Common myeloid progenitor, CD34-positive (primary cell): ENCODE measurements at regions not wholly inside any gene's neighbourhood (a gene's known extent, or its start where the extent isn't known, plus 50 kb on each side); places are given as distances from the start of the nearest gene placed in this dataset.
A peak's percentile ranks its signal among the peaks of the same experiment; 100 is the strongest.

Experiments
- CTCF ChIA-PET: fragments of 350-600 bp; sonication (Branson Sonifier 250); formaldehyde crosslinking; loops from one replicate; lab custom pipeline; 2021; ENCODE audit warnings: antibody characterized with exemption; lab: Charles Lee
- POLR2A ChIA-PET: fragments of 350-600 bp; sonication (Branson Sonifier 250); formaldehyde crosslinking; loops from one replicate; lab custom pipeline; 2021; ENCODE audit warnings: antibody characterized with exemption; lab: Charles Lee
- DNase-seq, 3 donors: peaks; one replicate each; pipeline versions ENCODE4 v3.0.0 to v3.0.0-alpha.2; 2013
- H3K27ac ChIP-seq, 2 experiments: 1 replicate in 1 of 2; 2 replicates in 1 of 2; pipeline ENCODE4 v1.7.0; 2013; ENCODE audit warnings: inconsistent platforms in 2 of 2, low read length in 2 of 2, mild to moderate bottlenecking in 2 of 2, low read depth in 1 of 2, moderate library complexity in 1 of 2; ENCODE audit not compliant: severe bottlenecking in 2 of 2, insufficient read depth in 1 of 2, poor library complexity in 1 of 2
- H3K27me3 ChIP-seq, 5 experiments: replicated peaks in 2 of 5; 1 replicate in 3 of 5; 2 replicates in 2 of 5; pipeline versions ENCODE4 v1.6.1 to v1.7.0; 2013; ENCODE audit warnings: low read length in 4 of 5, mild to moderate bottlenecking in 2 of 5, moderate library complexity in 2 of 5, inconsistent platforms in 1 of 5; ENCODE audit not compliant: insufficient read depth in 5 of 5, control insufficient read depth in 4 of 5
- H3K36me3 ChIP-seq, 4 experiments: 1 replicate in 2 of 4; 2 replicates in 2 of 4; pipeline versions ENCODE4 v1.6.1 to v1.7.0; 2013; ENCODE audit warnings: low read length in 3 of 4, control low read depth in 1 of 4, mild to moderate bottlenecking in 1 of 4; ENCODE audit not compliant: control insufficient read depth in 4 of 4, insufficient read depth in 4 of 4
- H3K4me1 ChIP-seq, 4 experiments: 1 replicate in 3 of 4; 2 replicates in 1 of 4; pipeline versions ENCODE4 v1.6.1 to v1.7.1; 2013; ENCODE audit warnings: low read length in 3 of 4, mild to moderate bottlenecking in 3 of 4, control low read depth in 1 of 4, inconsistent platforms in 1 of 4, moderate library complexity in 1 of 4; ENCODE audit not compliant: control insufficient read depth in 4 of 4, insufficient read depth in 4 of 4; ENCODE audit errors: control extremely low read depth in 1 of 4
- H3K4me3 ChIP-seq, 7 experiments: 1 replicate in 4 of 7; 2 replicates in 3 of 7; pipeline versions ENCODE4 v1.5.1 to v1.7.0; 2013; ENCODE audit warnings: mild to moderate bottlenecking in 7 of 7, low read length in 6 of 7, moderate library complexity in 6 of 7, inconsistent platforms in 2 of 7, low read depth in 2 of 7, control low read depth in 1 of 7; ENCODE audit not compliant: insufficient read depth in 4 of 7, control insufficient read depth in 1 of 7; ENCODE audit errors: extremely low read depth in 1 of 7
- H3K9me3 ChIP-seq, 5 experiments: 1 replicate in 4 of 5; 2 replicates in 1 of 5; pipeline versions ENCODE4 v1.6.1 to v1.7.1; 2013; ENCODE audit warnings: low read length in 4 of 5, mild to moderate bottlenecking in 2 of 5, inconsistent platforms in 1 of 5, low read depth in 1 of 5, moderate library complexity in 1 of 5; ENCODE audit not compliant: control insufficient read depth in 4 of 5, insufficient read depth in 2 of 5; ENCODE audit errors: control extremely low read depth in 1 of 5
- WGBS: methylation state at CpG from one replicate; pipeline ENCODE4 v1.1.5; 2013; ENCODE audit not compliant: insufficient coverage; 5-methylcytosine and 5-hydroxymethylcytosine counted together

- 40% methylated on average over 1 of the region's 1 CpG for WGBS
- H3K27ac ChIP-seq, result no peak overlapping the region
- no peaks in the 10 kb centered on the region for H3K4me1 ChIP-seq
- CTCF ChIA-PET, result interaction anchor here (1.8 kb wide), 1 partner anchor 8 kb away, joined by 6 read pairs; no protein-coding TSS in a partner anchor
- POLR2A ChIA-PET, result no interaction called here
- no peaks in the 10 kb centered on the region for H3K36me3 ChIP-seq
- H3K9me3 ChIP-seq, result no peaks in the 10 kb centered on the region
- DNase-seq, result no peak
- no peak overlapping the region for H3K4me3 ChIP-seq
- H3K27me3 ChIP-seq, result peaks cover 0 to 17% (median 0%) of the 10 kb centered on the region in 5 experiments
Measured at GRCh38 chr18:21991081-21991534, 178.3 kb upstream of the GATA6 start.

GRCh38 chr18:21991886-21992285 lies 177.5 kb upstream of the GATA6 start:
- Histone ChIP-seq H3K36me3 (no peaks in the 10 kb centered on the region), H3K4me3 (no peak overlapping the region), H3K4me1 (no peaks in the 10 kb centered on the region), H3K27ac (no peak overlapping the region), H3K27me3 (peaks cover 0 to 17% (median 0%) of the 10 kb centered on the region in 5 experiments), H3K9me3 (no peaks in the 10 kb centered on the region)
- WGBS, result 96% methylated on average over 6 of the region's 6 CpGs
- DNase-seq, result no peak
- ChIA-PET POLR2A (no interaction called here), CTCF (no interaction called here)

- ChIA-PET POLR2A (no interaction called here), CTCF (no interaction called here)
- Histone ChIP-seq H3K36me3 (no peaks in the 10 kb centered on the region), H3K4me1 (no peaks in the 10 kb centered on the region), H3K27me3 (peaks cover 0 to 4% (median 0%) of the 10 kb centered on the region in 5 experiments), H3K27ac (no peak overlapping the region), H3K4me3 (no peak overlapping the region), H3K9me3 (no peaks in the 10 kb centered on the region)
- DNase-seq, result no peak
- 96% methylated on average over 2 of the region's 3 CpGs for WGBS
Measured at GRCh38 chr18:21996351-21996826, 173.0 kb upstream of the GATA6 start.

GRCh38 chr18:21997207-21998143 lies 171.9 kb upstream of the GATA6 start:
- Histone ChIP-seq H3K4me3 (no peak overlapping the region), H3K27ac (no peak overlapping the region), H3K36me3 (no peaks in the 10 kb centered on the region), H3K27me3 (peaks cover 0 to 3% (median 0%) of the 10 kb centered on the region in 5 experiments), H3K9me3 (no peaks in the 10 kb centered on the region), H3K4me1 (no peaks in the 10 kb centered on the region)
- 78% methylated on average over 9 of the region's 14 CpGs for WGBS
- POLR2A ChIA-PET, result no interaction called here
- peak; percentile 57 to 77 (median 72) for DNase-seq
- CTCF ChIA-PET, result interaction anchor here (0.6 to 1.4 kb wide), 5 partner anchors 9 to 158 kb away, joined by 3 to 4 read pairs (median 3); no protein-coding TSS in a partner anchor

- POLR2A ChIA-PET, result no interaction called here
- DNase-seq, result no peak
- CTCF ChIA-PET, result interaction anchor here (1.4 kb wide), 1 partner anchor 20 kb away, joined by 3 read pairs; no protein-coding TSS in a partner anchor
Measured at GRCh38 chr18:21998486-21998885, 170.9 kb upstream of the GATA6 start.

GRCh38 chr18:22001912-22002487 lies 167.4 kb upstream of the GATA6 start:
- 95% methylated on average over 25 of the region's 25 CpGs for WGBS
- Histone ChIP-seq H3K4me1 (no peaks in the 10 kb centered on the region), H3K9me3 (no peaks in the 10 kb centered on the region), H3K27ac (no peak overlapping the region), H3K27me3 (no peaks in the 10 kb centered on the region), H3K36me3 (no peaks in the 10 kb centered on the region), H3K4me3 (no peak overlapping the region)
- ChIA-PET POLR2A (no interaction called here), CTCF (no interaction called here)
- DNase-seq, result no peak

More at GRCh38 chr18:21998486-21998885, 170.9 kb upstream of the GATA6 start:
- Histone ChIP-seq H3K4me1 (no peaks in the 10 kb centered on the region), H3K9me3 (no peaks in the 10 kb centered on the region), H3K4me3 (no peak overlapping the region), H3K27me3 (peaks cover 0 to 3% (median 0%) of the 10 kb centered on the region in 5 experiments), H3K27ac (no peak overlapping the region), H3K36me3 (no peaks in the 10 kb centered on the region)
- 93% methylated on average over 9 of the region's 9 CpGs for WGBS
